ENCODE measurements at regions not wholly inside any gene's neighbourhood (a gene's known extent, or its start where the extent isn't known, plus 50 kb on each side); places are given as distances from the start of the nearest gene placed in this dataset.

DNA sequence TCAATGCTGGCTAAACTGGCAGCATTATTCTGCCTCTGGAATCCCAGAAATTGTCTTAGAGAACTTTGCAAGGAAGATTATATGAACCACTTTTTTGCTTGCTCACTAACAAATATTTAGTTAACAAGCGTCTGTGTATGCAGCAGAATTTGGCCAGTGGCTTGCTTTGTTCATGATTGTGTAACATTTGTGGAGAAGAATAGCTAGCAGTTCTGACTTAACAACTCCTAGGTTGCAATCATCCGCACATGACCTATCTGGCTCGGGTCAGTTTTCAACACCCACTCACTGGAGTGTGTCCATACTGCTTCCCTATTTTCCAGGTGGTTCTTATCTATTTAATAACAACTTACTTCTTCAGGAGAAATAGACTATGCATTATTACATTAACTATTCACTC lies 98.5 kb downstream of the SNX18 start:
- DNase-seq (ENCODE audit: low read depth in 2 of 2): no peak

DNA sequence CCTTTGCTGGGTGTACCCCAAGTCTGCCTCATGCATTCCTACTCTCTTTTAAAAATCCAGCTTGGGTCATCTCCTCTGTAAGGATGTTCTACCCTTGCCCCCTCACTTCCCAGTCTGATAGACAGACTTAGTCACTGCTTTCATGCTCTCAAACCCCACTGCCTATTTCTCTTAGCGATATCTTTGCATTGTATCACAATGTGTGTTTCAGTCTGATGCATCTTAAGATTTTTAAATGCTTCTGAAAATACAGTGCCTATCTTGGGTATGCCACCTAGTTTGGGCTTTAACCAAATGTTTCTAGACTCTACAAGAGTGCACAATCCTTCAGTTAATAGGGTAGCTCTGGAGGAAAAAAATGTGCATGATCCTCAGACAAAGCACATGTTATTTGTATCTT lies 97.8 kb downstream of the SNX18 start:
- DNase-seq (ENCODE audit: low read depth in 2 of 2): no peak

DNA sequence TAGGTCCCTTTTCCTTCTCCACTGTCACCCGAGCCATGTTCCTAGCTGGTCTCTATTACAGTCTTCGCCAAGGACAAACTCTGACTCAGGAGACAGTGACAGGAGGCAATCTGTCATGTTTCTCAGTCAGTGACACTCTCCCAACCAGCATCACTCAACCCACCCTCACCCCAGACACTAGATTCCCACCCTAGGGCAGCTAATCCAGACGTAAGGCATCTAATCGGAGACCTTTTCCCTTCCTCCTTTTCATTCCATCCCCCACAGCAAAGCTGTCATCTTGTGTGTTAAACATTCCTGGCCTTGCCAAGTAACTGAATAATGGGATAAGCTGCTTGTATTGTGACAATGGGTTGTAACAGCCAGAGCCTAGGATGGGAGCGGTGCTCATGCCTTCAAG lies 95.2 kb downstream of the SNX18 start:
- DNase-seq (ENCODE audit: low read depth in 2 of 2): no peak

DNA sequence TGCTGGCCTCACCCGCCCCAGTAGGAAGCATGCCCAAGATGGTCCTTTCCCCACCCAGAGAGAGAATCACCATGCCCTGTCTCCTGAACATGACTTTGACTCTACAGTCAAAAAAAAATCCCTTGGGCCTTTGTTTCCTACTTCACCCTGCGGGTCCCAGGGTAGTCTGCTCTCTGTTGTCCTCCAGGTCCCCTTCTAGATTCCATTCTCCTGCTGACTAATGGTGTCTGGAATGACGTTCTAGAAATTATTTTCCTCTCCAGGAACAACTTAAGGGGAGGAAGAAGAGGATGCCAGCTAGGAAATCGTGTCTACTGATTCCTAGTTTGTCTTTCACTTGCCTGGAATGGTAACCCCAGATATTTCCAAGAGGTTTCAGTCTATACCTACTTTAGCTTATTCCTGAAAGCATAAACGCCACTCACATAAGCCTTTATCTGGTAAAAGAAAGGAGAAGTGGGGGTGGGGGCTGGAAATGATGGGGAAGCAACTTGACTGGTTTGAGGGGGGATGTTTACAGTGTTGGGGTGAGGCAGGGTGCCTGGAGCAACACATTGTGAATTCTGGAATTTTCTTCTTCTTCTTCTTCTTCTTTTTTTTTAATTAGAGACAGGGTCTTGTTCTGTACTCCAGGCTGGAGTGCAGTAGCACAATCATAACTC lies 93.9 kb downstream of the SNX18 start:
- DNase-seq (ENCODE audit: low read depth in 2 of 2): no peak

DNA sequence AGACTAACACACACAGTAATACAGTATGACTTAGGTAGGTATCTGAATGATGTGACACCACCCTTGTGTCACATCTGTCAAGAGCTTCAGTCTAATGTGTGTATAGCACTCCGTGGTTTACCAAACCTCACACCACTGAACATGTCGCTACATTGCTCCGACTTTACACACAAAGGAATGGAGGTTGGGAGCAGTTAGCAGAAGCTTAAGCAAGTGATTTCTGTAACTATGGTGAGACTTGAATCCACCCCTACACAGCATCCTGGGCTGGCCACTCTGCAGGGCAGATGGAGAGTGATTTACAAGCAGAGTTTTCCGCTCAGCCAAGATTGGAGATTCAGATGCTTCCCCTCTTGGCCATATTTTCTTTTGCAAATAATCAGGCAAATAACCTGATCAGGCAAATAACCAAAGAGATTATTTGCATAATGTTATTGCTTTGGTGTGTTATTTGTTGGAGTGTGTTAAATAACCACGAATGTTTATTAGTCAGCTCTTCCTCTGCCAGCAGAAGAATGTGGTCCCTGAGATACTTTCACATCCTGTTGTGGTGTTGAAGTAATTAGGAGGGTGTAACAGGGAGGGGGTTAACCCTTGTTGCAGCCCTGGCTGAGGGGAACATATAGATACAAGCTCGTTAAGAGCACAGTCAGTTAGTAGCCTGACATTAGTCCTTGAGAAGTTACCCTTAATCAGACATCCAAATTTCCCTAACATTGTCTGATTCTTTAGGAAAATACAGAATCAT lies 92.8 kb downstream of the SNX18 start:
- DNase-seq (ENCODE audit: low read depth in 2 of 2): no peak

DNA sequence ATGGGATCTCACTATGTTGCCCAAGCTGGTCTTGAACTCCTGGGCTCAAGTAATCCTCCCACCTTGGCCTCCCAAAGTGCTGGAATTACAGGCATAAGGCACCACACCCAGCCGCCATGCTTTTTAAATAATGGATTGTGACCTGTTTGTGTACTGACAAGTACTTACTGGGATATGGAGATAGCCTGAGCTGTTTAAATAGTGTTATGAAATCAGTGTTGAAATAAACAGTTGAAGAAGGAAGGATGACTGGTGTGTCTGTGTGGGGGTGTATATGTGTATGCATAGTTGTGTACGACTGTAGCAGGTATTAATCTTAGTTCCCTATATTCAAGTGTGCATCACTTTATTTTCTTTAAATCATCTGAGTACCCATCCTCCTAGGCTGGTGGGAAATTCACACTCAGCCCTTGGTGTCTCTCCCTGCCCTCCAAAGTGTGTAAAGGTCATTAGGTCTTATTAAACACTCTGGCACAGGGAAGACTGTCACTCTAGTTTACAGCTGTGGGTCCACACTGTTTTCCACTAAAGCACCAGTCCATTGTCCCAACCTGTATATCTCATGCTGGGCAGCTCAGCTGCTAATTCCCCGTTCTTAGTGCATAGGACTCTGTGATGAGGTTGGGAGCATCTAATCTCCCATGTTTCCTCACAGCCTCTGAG lies 91.0 kb downstream of the SNX18 start:
- no peak for DNase-seq (ENCODE audit: low read depth in 2 of 2)

DNA sequence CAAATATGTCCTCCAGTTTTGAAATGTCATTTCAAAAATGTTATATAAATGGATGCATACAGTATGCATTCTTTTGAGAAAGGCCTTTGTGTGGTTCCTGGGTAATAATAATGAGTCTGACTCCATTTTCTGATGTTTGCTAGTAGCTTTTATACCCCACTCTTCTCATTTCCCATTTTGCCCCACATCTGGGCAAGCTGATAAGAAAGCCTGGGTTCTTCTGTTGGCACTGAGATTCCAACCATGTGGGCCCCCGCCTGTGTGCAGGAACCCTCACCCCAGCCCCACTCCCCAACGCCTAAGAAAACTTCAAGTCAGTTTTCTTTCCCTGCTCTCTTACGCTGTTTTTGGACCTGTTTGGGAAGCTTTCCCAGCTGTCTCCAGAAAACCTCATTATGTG lies 89.4 kb downstream of the SNX18 start:
- no peak for DNase-seq (ENCODE audit: low read depth in 2 of 2)

DNA sequence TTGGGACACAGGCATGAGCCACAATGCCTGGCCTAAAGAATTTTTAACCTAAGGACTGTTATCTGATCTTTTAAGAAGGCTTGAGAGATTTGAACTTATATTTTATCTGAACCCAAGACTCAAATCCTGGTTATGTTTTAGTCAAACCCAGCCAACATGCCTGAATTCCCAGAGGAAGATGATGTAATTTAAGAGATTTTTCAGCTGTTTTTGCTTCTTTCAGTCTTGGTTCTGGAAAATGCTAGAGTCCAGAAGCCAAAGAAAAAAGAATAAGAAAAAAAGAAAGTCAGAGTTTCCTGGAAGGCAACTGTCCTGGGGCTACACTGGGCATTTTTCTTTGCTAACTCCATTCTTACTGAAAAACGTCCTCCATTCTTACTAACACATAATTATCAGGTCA lies 85.8 kb downstream of the SNX18 start:
- no peak for DNase-seq (ENCODE audit: low read depth in 2 of 2)

DNA sequence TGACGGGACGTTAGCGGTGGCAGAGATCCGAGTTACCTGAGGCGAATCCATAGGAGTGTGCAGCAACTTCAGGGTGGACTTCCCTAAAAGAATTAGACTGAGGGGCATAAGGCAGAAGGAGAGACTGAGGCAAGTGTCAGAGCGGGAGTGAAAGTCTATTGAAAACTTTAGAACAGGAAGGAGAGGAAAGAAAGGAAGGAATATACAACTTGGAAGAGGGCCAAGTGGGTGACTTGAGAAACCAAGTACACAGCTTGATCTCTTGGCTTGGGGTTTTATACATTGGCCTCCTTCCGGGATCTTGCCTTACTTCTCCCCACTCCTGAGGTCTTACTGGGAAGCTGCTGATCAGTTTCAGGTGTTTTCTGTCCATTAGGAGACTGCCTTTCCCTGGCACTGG lies 84.9 kb downstream of the SNX18 start:
- DNase-seq (ENCODE audit: low read depth in 2 of 2): no peak

DNA sequence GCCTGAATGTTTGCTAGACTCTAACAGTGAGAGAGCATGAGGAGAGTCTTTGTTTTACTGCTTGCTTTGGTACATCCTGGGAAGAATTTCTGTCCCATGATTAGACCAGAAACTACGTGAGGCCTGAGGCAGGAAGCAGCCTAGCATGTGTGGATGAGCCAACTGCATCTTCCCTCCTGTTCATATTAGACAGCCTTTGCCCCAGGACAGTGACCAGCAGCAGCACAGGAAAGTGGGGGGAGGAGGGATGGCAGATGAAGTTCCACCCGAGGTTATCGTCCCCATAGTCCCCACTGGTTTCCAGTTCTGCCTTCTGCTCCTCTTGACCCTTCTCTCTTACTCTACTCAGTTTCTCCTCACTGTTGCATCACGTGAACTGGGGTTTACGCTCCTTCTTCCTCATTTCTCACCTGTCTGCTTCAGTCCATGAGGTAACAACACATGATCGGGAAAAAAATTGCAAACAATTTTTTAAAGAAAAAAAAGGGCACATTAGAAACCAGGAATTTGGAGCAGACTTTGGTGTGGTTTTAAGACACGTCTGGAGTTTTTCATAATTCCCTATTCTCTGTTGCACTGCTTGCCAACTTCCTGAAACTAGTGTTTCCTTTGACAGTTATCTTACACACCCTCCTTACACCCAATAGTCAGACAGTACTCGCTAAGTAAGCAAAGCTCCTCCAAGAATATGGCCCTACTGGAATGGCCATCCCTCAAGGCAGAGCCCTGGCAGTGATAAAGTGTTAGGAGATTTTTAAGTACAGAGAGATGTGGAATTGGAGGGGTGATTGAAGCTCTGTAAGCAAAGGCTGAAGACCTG lies 84.1 kb downstream of the SNX18 start:
- DNase-seq (ENCODE audit: low read depth in 2 of 2): no peak
